GM13977 (cell line): ENCODE measurements at regions not wholly inside any gene's neighbourhood (a gene's known extent, or its start where the extent isn't known, plus 50 kb on each side); places are given as distances from the start of the nearest gene placed in this dataset.
"Not testable (repeated sequence)": the region's sequence is repeated elsewhere in the genome, so short reads cannot be mapped to it uniquely, and the experiment has no call there.

ENCODE experiments used
- DNase-seq: peaks from one replicate; pipeline ENCODE4 v3.0.0; 2012; ENCODE audit warnings: low spot score
- in situ Hi-C: fragments of 300-500 bp; cut with MboI; formaldehyde crosslinking; loops from one replicate; pipeline ENCODE4 v1.12.0; 2022; ENCODE audit warnings: low sequenced_read_pairs, low pct_unique_long_range_greater_than_20kb, mixed read lengths, inconsistent platforms; ENCODE audit not compliant: unreplicated experiment
- TF ChIP-seq, protein P1 (sequence below): IDR thresholded peaks from 2 replicates; pipeline ENCODE4 v1.5.1; 2012; ENCODE audit warnings: mild to moderate bottlenecking, control low read depth; ENCODE audit not compliant: insufficient read depth; ENCODE audit errors: extremely low read depth, missing control alignments

DNA sequence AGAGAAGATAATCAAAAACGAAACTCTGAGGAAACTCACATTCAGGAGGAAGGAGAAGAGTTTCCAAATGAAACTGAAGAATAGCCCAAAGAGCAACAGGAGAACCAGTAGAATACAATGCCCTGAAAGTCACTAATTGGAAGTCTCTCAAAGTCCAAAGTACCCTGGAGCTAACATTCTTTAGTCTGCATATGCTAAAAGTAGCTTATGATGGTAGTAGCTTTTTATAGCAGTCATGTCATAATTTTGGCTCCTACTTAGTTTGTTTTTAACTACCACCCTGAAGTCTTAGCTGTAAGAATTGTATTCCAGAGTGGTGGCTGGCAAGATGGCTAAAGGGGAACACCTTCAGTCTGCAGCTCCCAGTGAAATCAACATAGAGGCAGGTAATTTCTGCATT, 100.3 kb upstream of the FGF16 start:
- TF ChIP-seq, protein P1, sequence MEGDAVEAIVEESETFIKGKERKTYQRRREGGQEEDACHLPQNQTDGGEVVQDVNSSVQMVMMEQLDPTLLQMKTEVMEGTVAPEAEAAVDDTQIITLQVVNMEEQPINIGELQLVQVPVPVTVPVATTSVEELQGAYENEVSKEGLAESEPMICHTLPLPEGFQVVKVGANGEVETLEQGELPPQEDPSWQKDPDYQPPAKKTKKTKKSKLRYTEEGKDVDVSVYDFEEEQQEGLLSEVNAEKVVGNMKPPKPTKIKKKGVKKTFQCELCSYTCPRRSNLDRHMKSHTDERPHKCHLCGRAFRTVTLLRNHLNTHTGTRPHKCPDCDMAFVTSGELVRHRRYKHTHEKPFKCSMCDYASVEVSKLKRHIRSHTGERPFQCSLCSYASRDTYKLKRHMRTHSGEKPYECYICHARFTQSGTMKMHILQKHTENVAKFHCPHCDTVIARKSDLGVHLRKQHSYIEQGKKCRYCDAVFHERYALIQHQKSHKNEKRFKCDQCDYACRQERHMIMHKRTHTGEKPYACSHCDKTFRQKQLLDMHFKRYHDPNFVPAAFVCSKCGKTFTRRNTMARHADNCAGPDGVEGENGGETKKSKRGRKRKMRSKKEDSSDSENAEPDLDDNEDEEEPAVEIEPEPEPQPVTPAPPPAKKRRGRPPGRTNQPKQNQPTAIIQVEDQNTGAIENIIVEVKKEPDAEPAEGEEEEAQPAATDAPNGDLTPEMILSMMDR = no peak
- in situ Hi-C loops = no loop called here
- DNase-seq = no peak

DNA sequence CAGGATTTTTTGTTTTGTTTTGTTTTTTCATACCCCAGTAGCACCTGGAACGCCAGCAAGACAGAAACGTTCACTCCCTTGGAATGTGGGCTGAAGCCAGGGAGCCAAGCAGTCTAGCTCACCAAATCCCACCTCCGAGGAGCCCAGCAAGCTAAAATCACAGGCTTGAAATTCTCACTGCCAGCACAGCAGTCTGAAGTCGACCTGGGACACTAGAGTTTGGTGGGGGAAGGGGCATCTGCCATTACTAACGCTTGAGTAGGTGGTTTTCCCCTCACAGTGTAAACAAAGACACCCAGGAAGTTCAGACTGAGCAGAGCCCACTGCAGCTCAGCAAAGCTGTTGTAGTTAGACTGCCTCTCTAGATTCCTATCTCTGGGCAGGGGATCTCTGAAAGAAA, 99.6 kb upstream of the FGF16 start:
- DNase-seq = no peak
- TF ChIP-seq, protein P1 = no peak
- in situ Hi-C loops = no loop called here

DNA sequence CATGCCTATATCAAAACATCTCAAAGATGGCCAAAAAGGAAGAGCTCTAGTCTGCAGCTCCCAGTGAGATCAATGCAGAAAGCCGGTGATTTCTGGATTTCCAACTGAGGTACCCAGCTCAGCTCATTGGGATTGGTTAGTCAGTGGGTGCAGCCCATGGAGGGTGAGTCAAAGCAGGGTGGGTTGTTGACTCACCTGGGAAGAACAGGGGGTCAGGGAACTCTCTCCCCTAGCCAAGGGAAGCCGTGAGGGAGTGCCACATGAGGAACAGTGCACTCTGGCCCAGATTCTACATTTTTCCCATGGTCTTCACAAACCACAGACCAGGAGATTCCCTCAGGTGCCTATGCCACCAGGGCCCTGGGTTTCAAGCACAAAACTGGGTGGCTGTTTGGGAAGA, 57.3 kb upstream of the FGF16 start:
- in situ Hi-C loops = no loop called here
- no peak for DNase-seq
- TF ChIP-seq, protein P1 = no peak

DNA sequence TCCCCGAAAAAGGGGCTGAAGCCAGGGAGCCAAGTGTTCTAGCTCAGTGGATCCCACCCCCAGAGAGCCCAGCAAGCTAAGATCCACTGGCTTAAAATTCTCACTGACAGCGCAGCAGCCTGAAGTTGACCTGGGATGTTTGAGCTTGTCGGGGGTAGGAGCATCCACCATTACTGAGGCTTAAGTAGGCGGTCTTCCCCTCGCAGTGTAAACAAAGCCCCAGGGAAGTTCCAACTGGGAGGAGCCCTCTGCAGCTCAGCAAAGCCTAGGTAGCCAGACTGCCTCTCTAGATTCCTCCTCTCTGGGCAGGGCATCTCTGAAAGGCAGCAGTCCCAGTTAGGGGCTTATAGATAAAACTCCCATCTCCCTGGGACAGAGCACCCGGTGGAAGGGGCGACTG, 56.8 kb upstream of the FGF16 start:
- in situ Hi-C loops, DNase-seq: not testable (repeated sequence)

DNA sequence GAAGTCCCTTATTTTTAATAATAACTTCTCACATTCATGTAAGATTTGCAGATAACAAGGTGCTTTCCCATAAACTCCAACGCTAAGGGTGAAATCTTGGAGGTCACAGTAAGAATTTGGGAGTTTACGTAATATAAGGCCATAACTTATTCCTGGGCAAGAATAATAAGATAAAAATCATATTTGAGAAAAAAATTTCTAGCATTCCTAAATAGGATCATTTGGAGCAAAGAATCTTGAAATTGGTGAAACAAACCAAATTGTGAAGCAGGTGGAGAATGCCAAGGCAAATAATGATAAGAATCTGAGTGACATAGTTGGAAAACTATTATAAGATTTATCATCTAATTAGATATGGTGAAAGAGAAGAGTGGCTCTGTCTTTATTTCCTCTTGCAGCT, 50.4 kb upstream of the FGF16 start:
- TF ChIP-seq, protein P1 = no peak
- in situ Hi-C loops = no loop called here
- no peak for DNase-seq
